ENCODE measurements at regions not wholly inside any gene's neighbourhood (a gene's known extent, or its start where the extent isn't known, plus 50 kb on each side); places are given as distances from the start of the nearest gene placed in this dataset.
A peak's percentile ranks its signal among the peaks of the same experiment; 100 is the strongest.
"Not testable (repeated sequence)": the region's sequence is repeated elsewhere in the genome, so short reads cannot be mapped to it uniquely, and the experiment has no call there.

DNA sequence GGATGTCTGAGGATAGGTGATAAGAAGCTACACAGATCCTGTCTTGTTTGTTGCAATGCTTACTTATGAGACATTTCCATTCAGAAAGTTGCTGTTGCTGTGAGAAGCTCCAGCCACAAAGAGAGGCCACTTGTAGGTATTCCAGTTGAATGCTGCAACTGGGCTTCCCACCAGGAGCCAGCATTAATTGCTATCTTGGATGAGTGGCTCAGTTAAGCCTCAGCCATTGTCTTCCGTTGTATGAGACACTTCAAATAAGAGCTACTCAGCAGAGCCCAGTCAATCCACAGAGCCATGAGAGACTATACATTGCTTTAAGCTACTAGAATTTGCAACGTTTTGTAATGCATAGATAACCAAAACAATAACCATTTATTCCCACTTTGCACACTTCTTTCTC, 104.3 kb upstream of the ARRDC3 start:
- no peak for DNase-seq (ENCODE audit: low spot score)

DNA sequence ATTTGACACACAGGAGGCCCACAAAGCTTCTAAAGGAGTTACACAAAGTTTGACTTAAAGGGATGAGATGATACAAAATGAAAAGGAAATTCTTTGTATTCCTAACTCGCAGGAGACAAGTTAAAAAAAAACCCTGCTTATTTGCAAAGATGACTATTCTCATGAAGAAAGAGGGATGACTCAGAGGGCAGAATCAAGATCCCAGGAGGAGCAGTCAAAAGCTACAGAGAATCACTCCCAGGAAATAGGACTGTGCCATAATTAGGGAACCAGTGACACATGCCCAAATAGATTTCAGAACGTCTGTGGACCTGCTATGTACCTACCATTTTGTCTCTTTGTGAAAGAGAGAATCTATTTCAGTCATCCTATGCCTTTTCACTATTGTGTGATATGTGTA, 103.5 kb upstream of the ARRDC3 start:
- DNase-seq (ENCODE audit: low spot score): no peak

DNA sequence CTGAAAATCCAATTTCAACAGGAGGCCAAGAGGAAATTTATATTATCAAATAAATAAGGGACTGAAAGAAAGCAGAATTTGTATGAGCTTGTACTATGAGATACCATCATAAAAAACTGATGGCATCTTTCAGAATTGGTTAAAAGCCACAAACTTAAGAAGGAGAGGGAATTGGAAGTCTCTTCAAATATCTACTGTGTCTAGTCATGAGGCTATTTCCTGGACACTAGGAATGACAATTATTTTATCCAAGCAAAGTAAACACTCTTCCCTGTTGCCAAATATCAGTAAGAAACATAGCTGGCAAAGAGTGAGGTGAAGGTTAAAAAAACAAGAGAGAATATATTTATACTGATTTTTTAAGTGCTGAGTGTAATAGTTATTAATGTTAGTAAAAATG, 101.5 kb upstream of the ARRDC3 start:
- DNase-seq (ENCODE audit: low spot score): no peak

DNA sequence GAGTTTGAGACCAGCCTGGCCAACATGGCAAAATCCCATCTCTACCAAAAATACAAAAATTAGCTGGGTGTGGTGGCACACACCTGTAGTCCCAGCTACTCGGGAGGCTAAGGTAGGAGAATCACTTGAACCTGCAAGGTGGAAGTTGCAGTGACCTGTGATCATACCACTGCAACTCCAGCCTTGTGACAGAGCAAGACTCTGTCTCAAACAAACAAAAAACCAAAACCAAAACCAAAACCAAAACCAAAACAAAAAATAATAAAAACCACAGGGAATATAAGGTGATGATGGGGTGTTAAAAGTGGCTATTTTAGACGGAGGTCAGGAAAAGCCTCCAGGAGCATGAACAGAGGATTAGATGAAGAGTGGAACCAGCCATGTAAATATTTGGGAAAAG, 96.3 kb upstream of the ARRDC3 start:
- DNase-seq (ENCODE audit: low spot score): not testable (repeated sequence)

DNA sequence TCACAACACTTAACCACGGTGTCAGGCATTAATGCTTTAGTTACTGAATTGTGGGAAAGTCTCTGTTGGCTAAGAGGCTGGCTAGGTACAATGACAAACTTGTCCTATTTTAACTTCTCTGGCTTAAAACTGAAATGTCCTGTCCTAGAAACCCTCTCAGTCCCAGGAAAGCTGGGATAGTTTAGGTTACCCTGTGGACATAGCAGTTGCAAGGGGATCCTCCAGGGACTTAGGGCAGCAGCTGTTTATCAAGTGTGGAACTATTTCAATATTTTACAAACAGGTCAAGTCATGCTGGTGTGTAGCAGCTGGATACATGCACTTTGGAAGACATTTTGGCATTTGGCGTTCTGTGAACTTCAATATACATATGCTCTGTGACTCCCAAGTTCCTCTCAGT, 95.0 kb upstream of the ARRDC3 start:
- no peak for DNase-seq (ENCODE audit: low spot score)

DNA sequence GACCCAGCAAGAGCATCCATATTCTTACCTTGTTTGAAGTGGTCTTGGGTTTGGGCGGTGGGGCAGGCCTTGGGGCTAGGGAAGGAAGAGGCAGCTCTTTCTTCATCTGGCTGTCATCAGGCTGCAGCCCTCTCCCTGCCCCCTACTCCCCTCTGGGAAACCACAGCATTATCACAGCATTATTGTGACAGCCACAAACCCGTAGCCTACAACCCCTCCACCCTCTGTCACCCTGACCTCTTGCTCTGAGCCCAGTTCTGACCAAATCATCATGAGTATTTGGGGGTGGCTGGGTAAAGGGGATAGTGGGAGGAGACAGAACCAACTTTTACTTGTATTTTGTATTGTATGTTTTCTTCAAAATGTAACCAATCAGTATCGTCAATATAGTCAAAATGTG, 94.3 kb upstream of the ARRDC3 start:
- no peak for DNase-seq (ENCODE audit: low spot score)

DNA sequence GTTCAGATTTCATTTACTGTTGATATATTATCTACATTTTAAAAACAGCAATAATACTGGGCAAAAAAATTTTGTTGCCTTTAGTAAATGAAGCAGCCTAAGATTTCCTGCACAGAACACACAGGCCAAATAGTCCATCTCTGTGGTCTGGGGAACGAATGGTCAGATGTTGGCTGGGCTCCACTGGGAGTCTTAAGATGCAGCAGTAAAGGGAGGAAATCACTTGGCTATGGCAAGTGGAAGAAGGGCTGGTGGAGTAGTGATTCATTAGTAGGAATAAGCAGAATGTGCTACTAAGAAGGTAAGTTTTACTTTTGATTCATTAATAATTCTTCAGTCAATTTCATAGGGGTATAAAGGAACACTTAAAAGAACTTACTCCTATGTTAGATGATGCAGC, 91.1 kb upstream of the ARRDC3 start:
- no peak for DNase-seq (ENCODE audit: low spot score)

DNA sequence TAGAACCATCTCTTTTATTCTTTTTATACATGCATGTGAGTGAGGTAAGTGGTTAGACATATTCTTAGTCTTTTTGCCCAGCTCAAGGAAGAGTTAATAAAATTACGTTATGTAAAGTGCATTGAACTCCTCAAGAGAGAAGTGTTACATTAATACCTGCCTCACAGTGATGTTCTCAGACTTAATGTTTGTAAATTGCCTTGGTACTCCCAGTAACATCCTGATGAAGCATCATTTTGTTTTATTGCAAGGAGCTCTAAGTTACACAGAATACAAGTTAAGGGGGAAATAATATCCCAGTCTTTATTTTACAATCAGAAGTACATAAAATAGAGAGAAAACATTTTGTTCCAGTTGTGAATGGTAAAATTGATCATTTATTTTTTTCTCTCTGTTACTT, 89.5 kb upstream of the ARRDC3 start:
- no peak for DNase-seq (ENCODE audit: low spot score)

DNA sequence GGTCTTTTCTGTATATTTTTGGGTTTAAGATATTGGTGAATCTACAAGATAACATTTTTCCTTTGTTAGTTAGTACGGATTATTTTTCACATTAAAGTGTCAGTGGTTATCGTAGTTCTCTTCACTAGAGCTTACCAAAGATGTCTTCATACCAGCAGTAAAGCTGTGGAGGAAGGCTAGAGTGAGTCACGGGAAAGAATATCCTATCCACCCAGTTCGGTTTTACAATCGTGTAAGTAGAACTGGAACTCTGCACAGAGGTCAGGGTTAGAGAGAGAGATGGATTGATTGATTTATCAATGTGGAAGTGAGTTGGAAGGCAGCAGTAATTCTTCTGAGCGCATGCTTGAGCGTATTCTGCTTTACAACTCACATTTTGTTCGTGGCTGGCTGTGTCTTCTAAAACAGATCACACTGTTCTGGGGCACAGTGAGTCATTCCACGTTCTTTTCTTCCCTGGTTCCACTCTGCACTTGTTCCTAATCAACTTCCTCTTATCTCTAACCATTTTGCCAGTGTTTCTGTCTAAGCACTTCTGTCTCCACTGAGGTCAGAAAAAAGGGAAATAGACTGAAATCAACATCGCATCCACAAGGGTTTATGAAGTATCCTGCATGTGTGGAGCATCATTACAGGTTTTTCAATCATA, 86.5 kb upstream of the ARRDC3 start:
- no peak for DNase-seq (ENCODE audit: low spot score)

DNA sequence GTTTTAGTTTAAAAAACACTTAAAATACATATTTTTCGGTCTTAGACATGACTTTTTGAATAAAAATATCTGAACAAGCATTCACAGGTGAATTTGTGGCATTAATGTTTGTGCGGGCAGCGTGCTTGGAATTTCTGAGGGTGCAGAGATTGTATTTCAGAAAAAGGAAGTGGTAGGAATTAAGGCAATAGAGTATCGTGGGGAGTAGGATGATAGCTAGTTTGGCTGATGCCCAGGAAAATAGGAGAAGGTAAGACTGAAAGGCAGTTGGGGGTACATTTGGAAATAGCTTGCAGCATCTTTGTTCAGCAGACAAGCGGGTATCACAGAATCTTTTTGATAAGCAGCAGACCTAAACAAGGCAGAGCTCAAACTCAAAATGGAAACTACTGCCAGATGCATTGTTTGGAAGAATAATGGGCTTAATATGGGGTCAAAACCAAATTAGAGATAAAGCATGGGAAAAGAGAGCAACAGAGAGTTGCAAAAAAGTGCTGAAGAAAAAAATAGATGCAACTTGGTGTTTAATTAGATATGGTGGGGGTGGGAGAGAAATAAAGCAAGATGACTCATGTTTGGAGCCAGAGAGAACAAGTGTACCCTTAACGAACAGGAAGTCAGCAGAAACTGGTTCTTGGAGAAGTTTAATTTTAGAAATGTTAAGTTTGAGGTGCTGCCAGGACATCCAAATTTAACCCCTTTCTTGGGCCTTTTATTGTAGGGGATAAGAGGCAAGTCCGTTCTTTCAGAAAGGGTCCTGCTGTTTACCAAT, 85.7 kb upstream of the ARRDC3 start:
- DNase-seq (ENCODE audit: low spot score): no peak

DNA sequence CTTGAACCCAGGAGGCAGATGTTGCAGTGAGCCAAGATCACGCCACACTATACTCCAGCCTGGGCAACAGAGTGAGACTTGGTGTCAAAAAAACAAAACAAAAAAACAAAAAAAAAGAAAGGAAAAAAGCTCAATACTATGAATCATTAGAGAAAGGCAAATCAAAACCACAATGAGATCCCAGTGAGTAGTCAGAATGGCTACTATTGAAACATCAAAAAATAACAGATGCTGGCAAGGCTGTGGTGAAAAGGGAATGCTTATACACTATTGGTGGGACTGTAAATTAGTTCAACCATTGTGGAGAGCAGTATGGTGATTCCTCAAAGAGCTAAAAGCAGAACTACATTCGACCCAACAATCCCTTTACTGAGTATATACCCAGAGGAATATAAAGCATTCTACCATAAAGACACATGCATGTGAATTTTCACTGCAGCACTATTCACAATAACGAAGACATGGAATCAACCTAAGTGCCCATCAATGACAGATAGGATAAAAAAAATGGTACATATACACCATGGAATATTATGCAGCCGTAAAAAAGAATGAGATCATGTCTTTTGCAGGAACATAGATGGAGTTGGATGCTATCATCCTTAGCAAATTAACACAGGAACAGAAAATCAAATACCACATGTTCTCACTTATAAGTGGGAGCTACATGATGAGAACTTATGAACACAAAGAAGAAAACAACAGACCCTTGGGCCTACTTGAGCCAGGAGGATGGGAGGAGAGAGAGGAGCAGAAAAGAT, 81.9 kb upstream of the ARRDC3 start:
- DNase-seq (ENCODE audit: low spot score): no peak

DNA sequence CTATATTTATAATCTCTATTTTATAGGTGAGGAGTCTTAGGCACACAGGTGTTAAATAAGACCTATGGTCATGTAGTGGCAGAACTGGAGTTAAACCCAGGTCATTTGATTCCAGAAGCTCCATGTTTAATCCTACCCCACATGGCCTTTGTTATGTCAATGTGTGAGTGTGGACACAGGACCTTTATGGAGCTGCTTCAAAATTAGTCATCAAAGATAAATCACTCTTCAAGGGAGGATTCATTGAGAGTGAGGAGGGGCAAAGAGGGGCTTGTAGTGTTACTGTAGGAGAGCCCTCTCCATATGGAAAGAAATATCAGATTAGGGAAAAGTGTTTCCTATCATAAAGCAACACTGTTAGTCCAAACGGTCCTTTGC, 74.6 kb upstream of the ARRDC3 start:
- DNase-seq (ENCODE audit: low spot score): no peak

DNA sequence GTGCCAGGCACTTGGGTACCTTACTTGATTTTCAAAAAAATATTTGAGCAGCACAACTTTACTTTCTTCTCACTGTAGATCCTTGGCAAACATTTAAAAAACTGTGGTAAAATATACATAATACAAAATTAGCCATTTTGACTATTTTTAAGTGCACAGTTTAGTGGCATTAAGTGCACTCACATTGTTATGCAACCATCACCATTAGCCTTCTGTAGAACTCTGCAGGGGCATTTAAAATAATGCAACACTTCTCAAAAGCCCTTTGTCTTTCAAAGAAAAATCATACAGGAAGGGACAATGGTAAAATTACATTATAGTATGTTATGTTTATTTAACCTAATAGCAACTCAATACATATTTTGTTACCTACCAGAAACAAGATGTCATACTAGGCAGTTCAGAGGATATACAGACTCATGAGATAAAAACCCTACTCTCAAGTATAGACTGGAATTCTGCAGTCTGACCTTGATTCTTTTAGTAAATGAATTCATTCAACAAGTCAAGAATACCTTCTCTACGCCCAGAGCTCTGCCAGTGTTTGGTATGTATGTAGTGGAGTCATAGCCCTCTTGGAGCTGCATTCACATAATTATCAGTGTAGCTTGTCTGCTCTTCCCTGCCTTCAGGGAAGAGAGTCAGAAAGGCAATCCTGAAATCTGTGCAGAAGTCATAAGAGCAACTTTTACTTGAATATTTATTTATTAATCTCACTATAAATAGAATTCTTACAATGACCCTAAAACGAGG, 74.0 kb upstream of the ARRDC3 start:
- no peak for DNase-seq (ENCODE audit: low spot score)

DNA sequence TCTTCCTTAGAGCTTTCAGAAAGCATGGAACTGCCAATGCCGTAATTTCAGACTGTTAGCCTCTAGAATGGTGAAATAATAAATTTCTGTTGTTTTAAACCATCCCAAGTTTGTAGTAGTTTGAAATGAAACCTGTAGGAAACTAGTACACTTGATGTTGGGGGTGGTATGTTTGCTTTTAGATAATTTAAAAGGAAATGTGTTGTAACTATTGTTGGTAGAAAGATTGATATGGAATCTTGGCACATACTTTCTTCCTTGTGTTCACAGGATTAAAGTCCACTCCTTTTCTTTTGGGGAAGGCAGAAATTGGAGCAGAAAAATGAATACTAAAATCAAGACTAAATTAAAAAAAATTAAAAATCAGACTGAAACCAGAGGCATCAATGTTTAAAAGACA, 66.0 kb upstream of the ARRDC3 start:
- DNase-seq (ENCODE audit: low spot score): no peak

DNA sequence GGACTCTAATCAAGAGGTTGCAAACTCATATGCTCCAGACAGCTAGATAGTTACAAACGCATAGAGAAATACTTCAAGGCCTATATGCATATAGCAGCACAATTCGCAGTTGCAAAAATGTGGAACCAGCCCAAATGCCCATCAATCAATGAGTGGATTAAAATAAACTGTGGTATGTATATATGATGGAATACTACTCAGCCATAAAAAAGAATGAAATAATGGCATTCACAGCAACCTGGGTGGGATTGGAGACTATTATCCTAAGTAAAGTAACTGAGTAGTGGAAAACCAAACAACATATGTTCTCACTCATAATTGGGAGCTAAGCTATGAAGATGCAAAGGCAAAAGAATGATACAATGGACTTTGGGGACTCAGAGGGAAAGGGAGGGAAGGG, 65.0 kb upstream of the ARRDC3 start:
- not testable (repeated sequence) for DNase-seq (ENCODE audit: low spot score)

DNA sequence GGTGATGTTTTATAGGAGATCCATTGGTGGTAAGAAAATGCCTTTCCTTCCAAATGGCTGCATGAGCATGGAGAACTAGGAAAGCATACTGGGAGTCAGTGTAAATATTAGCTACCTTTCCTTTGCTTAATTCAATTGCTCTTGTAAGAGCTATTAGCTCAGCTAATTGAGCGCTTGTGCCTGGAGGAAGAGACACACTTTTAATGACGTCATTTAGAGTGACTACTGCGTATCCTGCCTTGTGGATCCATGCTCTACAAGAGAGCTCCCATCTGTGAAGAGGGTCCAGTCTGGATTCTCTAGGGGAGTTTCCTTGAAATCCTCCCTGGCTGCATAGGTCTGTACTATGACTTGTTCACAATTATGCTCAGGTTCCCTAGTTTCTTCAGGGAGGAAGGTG, 63.8 kb upstream of the ARRDC3 start:
- DNase-seq (ENCODE audit: low spot score): not testable (repeated sequence)

DNA sequence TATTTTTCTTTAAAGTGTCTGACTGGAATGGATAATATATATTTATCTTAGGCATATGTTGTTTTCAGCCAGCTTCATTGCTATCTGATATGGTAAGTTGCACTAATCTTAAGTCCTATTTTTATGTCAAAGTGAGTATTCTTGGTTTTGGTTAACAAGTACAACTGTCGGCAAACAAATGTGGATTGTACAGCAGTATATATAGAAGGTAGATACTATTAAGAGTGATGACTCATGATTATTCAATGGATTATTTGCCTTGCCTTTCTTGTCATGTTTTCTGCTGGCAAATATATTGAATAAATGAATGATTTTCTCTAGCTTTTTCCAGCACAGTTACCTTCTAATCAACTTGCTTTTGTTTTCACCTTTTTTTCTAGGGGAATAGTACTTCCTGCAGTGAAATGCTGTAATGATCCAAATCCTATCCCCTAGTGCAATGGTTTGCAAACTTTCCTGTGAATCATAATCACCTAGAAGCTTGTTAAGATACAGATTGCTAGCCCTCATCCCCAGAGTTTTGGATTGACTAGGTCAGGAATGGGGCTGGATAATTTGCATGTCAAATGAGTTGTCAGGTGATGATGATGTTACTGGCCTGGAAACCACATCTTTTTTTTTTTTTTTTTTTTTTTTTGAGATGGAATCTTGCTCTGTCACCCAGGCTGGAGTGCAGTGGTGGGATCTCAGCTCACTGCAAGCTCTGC, 60.8 kb upstream of the ARRDC3 start:
- no peak for DNase-seq (ENCODE audit: low spot score)

DNA sequence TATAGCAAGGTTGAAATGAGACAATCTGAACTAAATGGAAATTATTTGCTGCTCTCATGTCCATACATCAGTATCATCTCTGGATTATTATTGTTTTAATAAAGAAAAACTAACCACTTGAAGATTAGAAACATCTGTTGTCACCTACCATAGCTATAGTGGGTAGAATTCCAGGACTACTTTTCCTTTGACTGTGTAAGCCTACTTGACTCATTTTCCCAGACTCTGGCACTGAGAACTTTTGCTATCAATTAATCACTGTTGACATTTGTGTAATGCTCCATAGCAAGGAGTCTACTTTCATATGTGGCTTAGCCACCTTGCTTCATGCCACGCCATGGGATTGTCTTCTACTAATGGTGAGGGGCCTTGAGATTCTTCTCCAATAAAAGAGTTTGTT, 59.9 kb upstream of the ARRDC3 start:
- DNase-seq (ENCODE audit: low spot score): no peak

DNA sequence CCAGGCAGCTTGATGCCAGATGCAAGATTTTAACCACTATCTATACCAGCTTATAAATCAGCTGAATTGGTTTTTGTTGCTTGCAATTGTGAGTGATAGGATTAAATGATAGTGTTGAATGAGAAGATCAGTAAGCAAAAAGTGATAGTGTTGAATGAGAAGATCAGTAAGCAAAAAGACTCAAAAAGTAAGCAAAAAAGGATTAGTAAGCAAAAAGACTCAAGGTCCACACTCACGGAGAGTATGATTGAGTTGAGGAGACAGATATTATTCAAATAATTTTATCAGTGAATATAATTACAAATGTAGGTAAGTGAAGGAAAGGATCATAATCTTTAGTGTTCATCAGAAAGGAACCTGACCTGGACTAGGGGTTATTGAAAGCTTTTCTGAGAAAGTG, 58.0 kb upstream of the ARRDC3 start:
- no peak for DNase-seq (ENCODE audit: low spot score)

DNA sequence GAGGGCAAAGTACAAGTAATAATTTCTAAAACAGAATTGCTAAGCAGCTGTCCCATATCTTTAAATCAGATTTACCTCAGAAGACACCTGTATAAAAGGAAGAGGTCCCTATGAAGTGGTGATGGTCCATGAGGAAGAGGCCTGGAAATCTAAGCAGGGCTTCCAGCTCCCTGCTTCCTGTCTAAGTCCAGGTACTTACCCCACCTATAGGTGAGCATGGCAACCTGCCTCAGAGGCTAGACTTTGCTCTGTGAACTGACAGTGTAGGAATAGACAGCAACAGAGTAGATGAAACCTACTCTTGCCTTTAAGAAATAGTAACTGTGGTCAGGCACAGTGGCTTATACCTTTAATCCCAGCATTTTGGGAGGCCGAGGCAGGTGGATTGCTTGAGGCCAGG, 55.8 kb upstream of the ARRDC3 start:
- DNase-seq (ENCODE audit: low spot score): peak; percentile 23

DNA sequence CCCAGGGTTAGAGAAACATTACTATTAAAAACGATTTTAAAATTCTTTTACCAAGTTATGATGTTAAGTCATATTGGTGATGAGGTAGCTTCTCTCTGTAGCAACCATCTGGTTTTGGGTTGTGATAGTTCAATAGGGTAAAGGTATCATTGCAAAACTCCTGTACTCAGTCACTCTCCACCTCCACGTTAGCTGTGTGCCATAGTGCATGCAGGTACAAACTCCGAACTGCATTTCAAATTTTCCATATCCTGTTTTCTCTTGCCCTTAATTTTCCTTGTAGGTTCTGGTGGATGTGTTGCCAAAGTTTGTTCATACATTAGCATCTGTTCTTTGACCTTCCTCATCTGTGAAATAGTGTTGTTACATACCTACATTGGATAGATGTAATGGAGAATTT, 53.1 kb upstream of the ARRDC3 start:
- no peak for DNase-seq (ENCODE audit: low spot score)

DNA sequence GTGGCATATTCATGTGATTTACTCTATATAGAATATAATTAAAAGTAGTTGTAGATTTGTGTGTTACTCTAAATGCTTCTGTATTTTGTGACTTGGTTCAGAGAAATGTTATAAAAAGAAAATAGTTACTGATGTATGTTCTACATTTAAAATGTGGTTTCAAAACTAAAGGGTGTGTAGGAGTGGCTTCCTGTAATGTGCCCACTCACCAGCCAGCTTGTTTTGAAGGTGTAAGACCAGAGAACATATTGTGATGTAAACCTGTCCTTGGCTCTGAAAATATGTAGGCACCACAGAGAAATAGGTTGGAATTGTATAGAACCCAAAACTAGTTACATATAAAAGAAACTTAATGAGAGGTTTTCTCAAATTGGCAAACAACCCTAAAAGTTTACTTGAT, 51.2 kb upstream of the ARRDC3 start:
- no peak for DNase-seq (ENCODE audit: low spot score)

Measured in HuH-7 (cell line).